ENCODE measurements at regions not wholly inside any gene's neighbourhood (a gene's known extent, or its start where the extent isn't known, plus 50 kb on each side); places are given as distances from the start of the nearest gene placed in this dataset.
"Not testable (repeated sequence)": the region's sequence is repeated elsewhere in the genome, so short reads cannot be mapped to it uniquely, and the experiment has no call there.

- no peaks in the 10 kb centered on the region for H3K27me3 ChIP-seq (ENCODE audit: control insufficient read depth, insufficient read depth, low read length)
- H3K27ac ChIP-seq (ENCODE audit: low read length), result no peak overlapping the region
- no peak overlapping the region for H3K9ac ChIP-seq (ENCODE audit: low read length)
- no peak overlapping the region for H3K4me3 ChIP-seq (ENCODE audit: low read length)
- H3K36me3 ChIP-seq (ENCODE audit: control insufficient read depth, low read depth, low read length), result no peaks in the 10 kb centered on the region
- H3K9me3 ChIP-seq (ENCODE audit: control insufficient read depth, low read depth, low read length), result no peaks in the 10 kb centered on the region
- no peaks in the 10 kb centered on the region for H3K4me1 ChIP-seq (ENCODE audit: control insufficient read depth, low read depth, low read length)
Measured at GRCh38 chr6:25150863-25151262, 128.3 kb upstream of the CARMIL1 start.

- H3K9ac ChIP-seq (ENCODE audit: low read length), result no peak overlapping the region
- no peaks in the 10 kb centered on the region for H3K4me1 ChIP-seq (ENCODE audit: control insufficient read depth, low read depth, low read length)
- peaks cover 13% of the 10 kb centered on the region for H3K9me3 ChIP-seq (ENCODE audit: control insufficient read depth, low read depth, low read length)
- no peaks in the 10 kb centered on the region for H3K36me3 ChIP-seq (ENCODE audit: control insufficient read depth, low read depth, low read length)
- no peak overlapping the region for H3K27ac ChIP-seq (ENCODE audit: low read length)
- no peaks in the 10 kb centered on the region for H3K27me3 ChIP-seq (ENCODE audit: control insufficient read depth, insufficient read depth, low read length)
- H3K4me3 ChIP-seq (ENCODE audit: low read length), result no peak overlapping the region
Measured at GRCh38 chr6:25153079-25153478, 126.1 kb upstream of the CARMIL1 start.

- no peaks in the 10 kb centered on the region for H3K36me3 ChIP-seq (ENCODE audit: control insufficient read depth, low read depth, low read length)
- no peaks in the 10 kb centered on the region for H3K4me1 ChIP-seq (ENCODE audit: control insufficient read depth, low read depth, low read length)
- no peaks in the 10 kb centered on the region for H3K27me3 ChIP-seq (ENCODE audit: control insufficient read depth, insufficient read depth, low read length)
- no peak overlapping the region for H3K27ac ChIP-seq (ENCODE audit: low read length)
- H3K9me3 ChIP-seq (ENCODE audit: control insufficient read depth, low read depth, low read length), result peaks cover 17% of the 10 kb centered on the region
- H3K4me3 ChIP-seq (ENCODE audit: low read length), result no peak overlapping the region
- no peak overlapping the region for H3K9ac ChIP-seq (ENCODE audit: low read length)
Measured at GRCh38 chr6:25154034-25154596, 125.1 kb upstream of the CARMIL1 start.

- no peak overlapping the region for H3K4me3 ChIP-seq (ENCODE audit: low read length)
- H3K4me1 ChIP-seq (ENCODE audit: control insufficient read depth, low read depth, low read length), result no peaks in the 10 kb centered on the region
- peaks cover 17% of the 10 kb centered on the region for H3K9me3 ChIP-seq (ENCODE audit: control insufficient read depth, low read depth, low read length)
- no peak overlapping the region for H3K9ac ChIP-seq (ENCODE audit: low read length)
- no peaks in the 10 kb centered on the region for H3K27me3 ChIP-seq (ENCODE audit: control insufficient read depth, insufficient read depth, low read length)
- no peaks in the 10 kb centered on the region for H3K36me3 ChIP-seq (ENCODE audit: control insufficient read depth, low read depth, low read length)
- H3K27ac ChIP-seq (ENCODE audit: low read length), result no peak overlapping the region
Measured at GRCh38 chr6:25155211-25155610, 124.0 kb upstream of the CARMIL1 start.

- no peak overlapping the region for H3K9ac ChIP-seq (ENCODE audit: low read length)
- no peak overlapping the region for H3K27ac ChIP-seq (ENCODE audit: low read length)
- H3K4me3 ChIP-seq (ENCODE audit: low read length), result no peak overlapping the region
Measured at GRCh38 chr6:25156123-25156522, 123.1 kb upstream of the CARMIL1 start.

GRCh38 chr6:25157183-25157582 is 122.0 kb upstream of the CARMIL1 start:
- Histone ChIP-seq H3K36me3 (ENCODE audit: control insufficient read depth, low read depth, low read length) (no peaks in the 10 kb centered on the region), H3K4me1 (ENCODE audit: control insufficient read depth, low read depth, low read length) (no peaks in the 10 kb centered on the region), H3K4me3 (ENCODE audit: low read length) (no peak overlapping the region), H3K27ac (ENCODE audit: low read length) (no peak overlapping the region), H3K9me3 (ENCODE audit: control insufficient read depth, low read depth, low read length) (peaks cover 17% of the 10 kb centered on the region), H3K27me3 (ENCODE audit: control insufficient read depth, insufficient read depth, low read length) (no peaks in the 10 kb centered on the region), H3K9ac (ENCODE audit: low read length) (no peak overlapping the region)

More at GRCh38 chr6:25156123-25156522, 123.1 kb upstream of the CARMIL1 start:
- Histone ChIP-seq H3K4me1 (ENCODE audit: control insufficient read depth, low read depth, low read length) (no peaks in the 10 kb centered on the region), H3K27me3 (ENCODE audit: control insufficient read depth, insufficient read depth, low read length) (no peaks in the 10 kb centered on the region), H3K36me3 (ENCODE audit: control insufficient read depth, low read depth, low read length) (no peaks in the 10 kb centered on the region), H3K9me3 (ENCODE audit: control insufficient read depth, low read depth, low read length) (peaks cover 17% of the 10 kb centered on the region)

GRCh38 chr6:25157842-25158241 is 121.3 kb upstream of the CARMIL1 start:
- Histone ChIP-seq H3K9me3 (ENCODE audit: control insufficient read depth, low read depth, low read length) (peaks cover 17% of the 10 kb centered on the region), H3K27me3 (ENCODE audit: control insufficient read depth, insufficient read depth, low read length) (no peaks in the 10 kb centered on the region), H3K4me1 (ENCODE audit: control insufficient read depth, low read depth, low read length) (no peaks in the 10 kb centered on the region), H3K36me3 (ENCODE audit: control insufficient read depth, low read depth, low read length) (no peaks in the 10 kb centered on the region), H3K9ac (ENCODE audit: low read length) (no peak overlapping the region), H3K27ac (ENCODE audit: low read length) (no peak overlapping the region), H3K4me3 (ENCODE audit: low read length) (no peak overlapping the region)

GRCh38 chr6:25160134-25160533 is 119.0 kb upstream of the CARMIL1 start:
- H3K9ac ChIP-seq (ENCODE audit: low read length); H3K4me3 ChIP-seq (ENCODE audit: low read length); H3K36me3 ChIP-seq (ENCODE audit: control insufficient read depth, low read depth, low read length); H3K27ac ChIP-seq (ENCODE audit: low read length); H3K27me3 ChIP-seq (ENCODE audit: control insufficient read depth, insufficient read depth, low read length); H3K4me1 ChIP-seq (ENCODE audit: control insufficient read depth, low read depth, low read length): not testable (repeated sequence)
- peaks cover 17% of the 10 kb centered on the region for H3K9me3 ChIP-seq (ENCODE audit: control insufficient read depth, low read depth, low read length)

GRCh38 chr6:25165177-25165576 is 114.0 kb upstream of the CARMIL1 start:
- H3K9me3 ChIP-seq (ENCODE audit: control insufficient read depth, low read depth, low read length), result no peaks in the 10 kb centered on the region
- no peaks in the 10 kb centered on the region for H3K36me3 ChIP-seq (ENCODE audit: control insufficient read depth, low read depth, low read length)
- no peak overlapping the region for H3K27ac ChIP-seq (ENCODE audit: low read length)
- H3K4me1 ChIP-seq (ENCODE audit: control insufficient read depth, low read depth, low read length), result no peaks in the 10 kb centered on the region
- H3K27me3 ChIP-seq (ENCODE audit: control insufficient read depth, insufficient read depth, low read length), result no peaks in the 10 kb centered on the region
- no peak overlapping the region for H3K4me3 ChIP-seq (ENCODE audit: low read length)
- H3K9ac ChIP-seq (ENCODE audit: low read length), result no peak overlapping the region

GRCh38 chr6:25165800-25166199 is 113.4 kb upstream of the CARMIL1 start:
- Histone ChIP-seq H3K9ac (ENCODE audit: low read length) (no peak overlapping the region), H3K4me1 (ENCODE audit: control insufficient read depth, low read depth, low read length) (no peaks in the 10 kb centered on the region), H3K4me3 (ENCODE audit: low read length) (no peak overlapping the region), H3K27ac (ENCODE audit: low read length) (no peak overlapping the region), H3K9me3 (ENCODE audit: control insufficient read depth, low read depth, low read length) (no peaks in the 10 kb centered on the region), H3K36me3 (ENCODE audit: control insufficient read depth, low read depth, low read length) (no peaks in the 10 kb centered on the region), H3K27me3 (ENCODE audit: control insufficient read depth, insufficient read depth, low read length) (no peaks in the 10 kb centered on the region)

- Histone ChIP-seq H3K9ac (ENCODE audit: low read length) (no peak overlapping the region), H3K27ac (ENCODE audit: low read length) (no peak overlapping the region)
Measured at GRCh38 chr6:25166955-25167748, 112.0 kb upstream of the CARMIL1 start.

GRCh38 chr6:25167961-25168360 is 111.2 kb upstream of the CARMIL1 start:
- no peaks in the 10 kb centered on the region for H3K4me1 ChIP-seq (ENCODE audit: control insufficient read depth, low read depth, low read length)
- H3K27me3 ChIP-seq (ENCODE audit: control insufficient read depth, insufficient read depth, low read length), result no peaks in the 10 kb centered on the region
- no peaks in the 10 kb centered on the region for H3K36me3 ChIP-seq (ENCODE audit: control insufficient read depth, low read depth, low read length)
- H3K9me3 ChIP-seq (ENCODE audit: control insufficient read depth, low read depth, low read length), result no peaks in the 10 kb centered on the region
- no peak overlapping the region for H3K27ac ChIP-seq (ENCODE audit: low read length)
- H3K9ac ChIP-seq (ENCODE audit: low read length), result no peak overlapping the region
- no peak overlapping the region for H3K4me3 ChIP-seq (ENCODE audit: low read length)

More at GRCh38 chr6:25166955-25167748, 112.0 kb upstream of the CARMIL1 start:
- Histone ChIP-seq H3K36me3 (ENCODE audit: control insufficient read depth, low read depth, low read length) (no peaks in the 10 kb centered on the region), H3K27me3 (ENCODE audit: control insufficient read depth, insufficient read depth, low read length) (no peaks in the 10 kb centered on the region), H3K4me1 (ENCODE audit: control insufficient read depth, low read depth, low read length) (no peaks in the 10 kb centered on the region), H3K4me3 (ENCODE audit: low read length) (no peak overlapping the region), H3K9me3 (ENCODE audit: control insufficient read depth, low read depth, low read length) (no peaks in the 10 kb centered on the region)
